HS-5 (cell line): ENCODE measurements at regions not wholly inside any gene's neighbourhood (a gene's known extent, or its start where the extent isn't known, plus 50 kb on each side); places are given as distances from the start of the nearest gene placed in this dataset.
"Not testable (repeated sequence)": the region's sequence is repeated elsewhere in the genome, so short reads cannot be mapped to it uniquely, and the experiment has no call there.

Source experiments
- DNase-seq: peaks from one replicate; pipeline ENCODE4 v3.0.0-alpha.2; 2012; ENCODE audit warnings: low read depth

- DNase-seq: no peak
Observed at GRCh38 chr13:76286178-76286577, 600.0 kb downstream of the KCTD12 start.

GRCh38 chr13:76285463-76285862 is 600.7 kb downstream of the KCTD12 start:
- DNase-seq: no peak

GRCh38 chr13:76279766-76280165 is 606.4 kb downstream of the KCTD12 start:
- not testable (repeated sequence) for DNase-seq

- no peak for DNase-seq
Observed at GRCh38 chr13:76271728-76272232, 614.4 kb downstream of the KCTD12 start.

GRCh38 chr13:76268307-76268706 is 617.9 kb downstream of the KCTD12 start:
- not testable (repeated sequence) for DNase-seq

GRCh38 chr13:76267216-76267615 is 619.0 kb downstream of the KCTD12 start:
- DNase-seq: no peak

- no peak for DNase-seq
Observed at GRCh38 chr13:76266561-76266960, 619.6 kb downstream of the KCTD12 start.

GRCh38 chr13:76250211-76250610 is 614.1 kb downstream of the LMO7 start:
- DNase-seq: no peak

- no peak for DNase-seq
Observed at GRCh38 chr13:76245920-76246319, 609.8 kb downstream of the LMO7 start.

GRCh38 chr13:76245211-76245610 is 609.1 kb downstream of the LMO7 start:
- DNase-seq: no peak

- not testable (repeated sequence) for DNase-seq
Observed at GRCh38 chr13:76243120-76243519, 607.0 kb downstream of the LMO7 start.

GRCh38 chr13:76239031-76239680 is 603.0 kb downstream of the LMO7 start:
- no peak for DNase-seq

GRCh38 chr13:76231522-76232167 is 595.5 kb downstream of the LMO7 start:
- DNase-seq: no peak

GRCh38 chr13:76229281-76229680 is 593.2 kb downstream of the LMO7 start:
- DNase-seq: no peak

- no peak for DNase-seq
Observed at GRCh38 chr13:76226941-76227340, 590.8 kb downstream of the LMO7 start.

- DNase-seq: no peak
Observed at GRCh38 chr13:76225815-76226489, 589.8 kb downstream of the LMO7 start.

- DNase-seq: no peak
Observed at GRCh38 chr13:76223999-76224398, 587.9 kb downstream of the LMO7 start.

- DNase-seq: no peak
Observed at GRCh38 chr13:76223565-76223964, 587.4 kb downstream of the LMO7 start.

- DNase-seq: no peak
Observed at GRCh38 chr13:76222511-76222910, 586.4 kb downstream of the LMO7 start.

- DNase-seq: no peak
Observed at GRCh38 chr13:76216729-76217128, 580.6 kb downstream of the LMO7 start.

GRCh38 chr13:76214001-76214400 is 577.9 kb downstream of the LMO7 start:
- no peak for DNase-seq

GRCh38 chr13:76213423-76213904 is 577.3 kb downstream of the LMO7 start:
- DNase-seq: no peak

GRCh38 chr13:76210262-76210661 is 574.1 kb downstream of the LMO7 start:
- DNase-seq: no peak
